A673 (cell line): ENCODE measurements at regions not wholly inside any gene's neighbourhood (a gene's known extent, or its start where the extent isn't known, plus 50 kb on each side); places are given as distances from the start of the nearest gene placed in this dataset.
A peak's percentile ranks its signal among the peaks of the same experiment; 100 is the strongest.

Experiments used
- BruUV-seq: library from RNA; stranded (reverse); fragments of 400-500 nt; replicated peaks from 2 replicates; lab custom pipeline; 2021; lab: Mats Ljungman, UMichigan
- CTCF ChIA-PET: fragments of 300-600 bp; sonication (Branson Sonifier 250); formaldehyde crosslinking; loops from one replicate; lab custom pipeline; 2022; ENCODE audit warnings: antibody characterized with exemption; lab: Charles Lee
- POLR2A ChIA-PET: fragments of 300-600 bp; sonication (Branson Sonifier 250); formaldehyde crosslinking; loops from one replicate; lab custom pipeline; 2022; ENCODE audit warnings: antibody characterized with exemption; ENCODE audit not compliant: low non-redundant PET; lab: Charles Lee
- DNase-seq: peaks from one replicate; pipeline ENCODE4 v3.0.0-alpha.2; 2015; ENCODE audit warnings: low spot score
- H3K27ac ChIP-seq: fragments of 200-600 bp; sonication (generic); 2 replicates; pipeline ENCODE4 v1.5.1; 2016; ENCODE audit warnings: mixed run types, low read depth, mild to moderate bottlenecking, mixed read lengths, antibody characterized with exemption, low read length; ENCODE audit not compliant: poor library complexity, severe bottlenecking
- H3K27me3 ChIP-seq: fragments of 200-600 bp; sonication (generic); replicated peaks from 2 replicates; pipeline ENCODE4 v1.6.1; 2017; ENCODE audit warnings: mixed run types, low read depth, mild to moderate bottlenecking, mixed read lengths, antibody characterized with exemption, low read length; ENCODE audit not compliant: insufficient read depth, poor library complexity
- H3K36me3 ChIP-seq: fragments of 200-600 bp; sonication (generic); 2 replicates; pipeline ENCODE4 v1.6.1; 2016; ENCODE audit warnings: mixed run types, mild to moderate bottlenecking, mixed read lengths, antibody characterized with exemption, low read length; ENCODE audit not compliant: insufficient read depth, poor library complexity, severe bottlenecking
- H3K4me1 ChIP-seq: fragments of 200-600 bp; sonication (generic); 2 replicates; pipeline ENCODE4 v1.6.1; 2017; ENCODE audit warnings: mixed run types, mild to moderate bottlenecking, mixed read lengths, antibody characterized with exemption, low read length; ENCODE audit not compliant: insufficient read depth, poor library complexity, severe bottlenecking
- H3K4me3 ChIP-seq: fragments of 200-600 bp; sonication (generic); 2 replicates; pipeline ENCODE4 v1.5.1; 2016; ENCODE audit warnings: low read depth, mixed run types, mild to moderate bottlenecking, mixed read lengths, low read length; ENCODE audit not compliant: poor library complexity, severe bottlenecking
- H3K9me3 ChIP-seq: fragments of 200-600 bp; sonication (generic); 2 replicates; pipeline ENCODE4 v1.6.1; 2016; ENCODE audit warnings: mixed run types, low read depth, mild to moderate bottlenecking, mixed read lengths, antibody characterized with exemption, low read length; ENCODE audit not compliant: poor library complexity, severe bottlenecking
- EZH2 ChIP-seq: fragments of 200-600 bp; sonication (generic); IDR thresholded peaks from 2 replicates; pipeline ENCODE4 v1.6.1; 2017; ENCODE audit warnings: borderline replicate concordance, low read depth, mild to moderate bottlenecking, mixed read lengths, antibody characterized with exemption, low read length; ENCODE audit not compliant: poor library complexity, severe bottlenecking
- intact Hi-C: fragments of 100-400 bp; cut with micrococcal nuclease; formaldehyde crosslinking; loops from one replicate; pipeline ENCODE4 v1.10.0; 2022; ENCODE audit not compliant: unreplicated experiment
- TF ChIP-seq, protein P1 (sequence below): fragments of 300-800, 200-600 bp; sonication (generic); conservative IDR thresholded peaks from 2 replicates; pipeline ENCODE4 v1.5.1; 2017; ENCODE audit warnings: low read depth, mild to moderate bottlenecking, antibody characterized with exemption, low read length, moderate library complexity, mixed read lengths

GRCh38 chr1:47707503-47707902 is 269.7 kb downstream of the FOXD2 start:
- BruUV-seq: no TSS peak
- intact Hi-C loops: no loop called here

DNA sequence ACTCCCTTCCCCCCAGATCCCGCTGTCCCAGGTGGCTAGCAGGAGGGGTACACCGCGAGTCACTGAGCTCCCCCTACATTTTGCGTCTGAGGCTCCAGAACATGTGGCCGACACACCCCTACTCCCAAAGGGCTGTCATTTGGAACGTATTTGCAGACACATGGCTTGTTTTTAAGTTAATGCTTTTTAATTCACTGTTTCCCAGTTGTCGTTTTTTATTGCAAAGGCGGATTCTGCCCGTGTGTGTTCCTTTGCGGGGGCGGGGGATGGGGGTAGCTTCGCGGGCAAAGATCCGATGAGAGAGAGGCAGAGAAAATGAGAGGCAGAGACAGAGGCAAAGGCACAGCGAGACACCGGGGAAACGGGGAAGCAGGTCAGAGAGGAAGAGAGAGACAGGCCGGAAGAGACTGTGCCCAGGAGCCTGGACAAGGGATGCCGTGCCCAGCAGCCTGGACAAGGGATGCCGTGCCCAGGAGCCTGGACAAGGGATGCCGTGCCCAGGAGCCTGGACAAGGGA is 270.2 kb downstream of the FOXD2 start:
- no peaks in the 10 kb centered on the region for H3K36me3 ChIP-seq
- H3K9me3 ChIP-seq: no peaks in the 10 kb centered on the region
- ChIA-PET CTCF (interaction anchor here (0.6 to 3.8 kb wide), 2 partner anchors 270 to 353 kb away, joined by 3 to 44 read pairs; partner anchors contain the start of gene FOXD2), POLR2A (no interaction called here)
- TF ChIP-seq, protein P1, sequence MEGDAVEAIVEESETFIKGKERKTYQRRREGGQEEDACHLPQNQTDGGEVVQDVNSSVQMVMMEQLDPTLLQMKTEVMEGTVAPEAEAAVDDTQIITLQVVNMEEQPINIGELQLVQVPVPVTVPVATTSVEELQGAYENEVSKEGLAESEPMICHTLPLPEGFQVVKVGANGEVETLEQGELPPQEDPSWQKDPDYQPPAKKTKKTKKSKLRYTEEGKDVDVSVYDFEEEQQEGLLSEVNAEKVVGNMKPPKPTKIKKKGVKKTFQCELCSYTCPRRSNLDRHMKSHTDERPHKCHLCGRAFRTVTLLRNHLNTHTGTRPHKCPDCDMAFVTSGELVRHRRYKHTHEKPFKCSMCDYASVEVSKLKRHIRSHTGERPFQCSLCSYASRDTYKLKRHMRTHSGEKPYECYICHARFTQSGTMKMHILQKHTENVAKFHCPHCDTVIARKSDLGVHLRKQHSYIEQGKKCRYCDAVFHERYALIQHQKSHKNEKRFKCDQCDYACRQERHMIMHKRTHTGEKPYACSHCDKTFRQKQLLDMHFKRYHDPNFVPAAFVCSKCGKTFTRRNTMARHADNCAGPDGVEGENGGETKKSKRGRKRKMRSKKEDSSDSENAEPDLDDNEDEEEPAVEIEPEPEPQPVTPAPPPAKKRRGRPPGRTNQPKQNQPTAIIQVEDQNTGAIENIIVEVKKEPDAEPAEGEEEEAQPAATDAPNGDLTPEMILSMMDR: no peak
- TF ChIP-seq EZH2: no peak
- no TSS peak for BruUV-seq
- H3K27ac ChIP-seq: no peak overlapping the region
- DNase-seq: peak; percentile 26
- H3K27me3 ChIP-seq: peaks cover 70% of the 10 kb centered on the region
- intact Hi-C loops: no loop called here
- no peak overlapping the region for H3K4me3 ChIP-seq
- peaks cover 17% of the 10 kb centered on the region for H3K4me1 ChIP-seq

More at GRCh38 chr1:47707503-47707902, 269.7 kb downstream of the FOXD2 start:
- Histone ChIP-seq H3K9me3 (no peaks in the 10 kb centered on the region), H3K27me3 (peaks cover 65% of the 10 kb centered on the region), H3K27ac (no peak overlapping the region), H3K4me3 (no peak overlapping the region), H3K36me3 (no peaks in the 10 kb centered on the region), H3K4me1 (peaks cover 17% of the 10 kb centered on the region)
- CTCF ChIA-PET: no interaction called here
- no peak for DNase-seq
- POLR2A ChIA-PET: no interaction called here
- TF ChIP-seq, protein P1: no peak
- TF ChIP-seq EZH2: no peak

DNA sequence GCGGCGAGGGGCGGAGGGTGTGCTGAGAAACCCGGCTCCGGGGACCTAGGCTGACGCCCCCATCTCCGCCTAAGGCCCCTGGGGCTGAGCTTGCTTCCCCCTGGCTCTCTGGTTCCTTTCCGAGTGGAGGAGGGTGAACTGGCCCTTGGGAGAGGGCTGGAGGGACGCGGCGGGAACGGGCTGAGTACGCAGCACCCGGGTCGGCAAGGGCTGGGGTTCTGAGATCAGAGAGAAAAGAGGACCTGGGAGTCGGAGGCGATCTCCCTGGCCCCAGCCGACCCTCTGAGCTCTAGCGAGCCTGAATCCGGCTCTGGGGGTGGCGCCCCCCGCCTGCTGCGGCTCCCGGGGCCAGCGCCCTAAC is 270.8 kb downstream of the FOXD2 start:
- Histone ChIP-seq H3K36me3 (no peaks in the 10 kb centered on the region), H3K27ac (no peak overlapping the region), H3K9me3 (no peaks in the 10 kb centered on the region), H3K4me3 (no peak overlapping the region), H3K27me3 (peaks cover 76% of the 10 kb centered on the region), H3K4me1 (peaks cover 17% of the 10 kb centered on the region)
- no peak for DNase-seq
- POLR2A ChIA-PET: no interaction called here
- intact Hi-C loops: no loop called here
- no TSS peak for BruUV-seq
- TF ChIP-seq, protein P1: no peak
- no peak for TF ChIP-seq EZH2
- CTCF ChIA-PET: interaction anchor here (0.6 to 3.8 kb wide), 4 partner anchors 18 to 353 kb away, joined by 3 to 44 read pairs (median 6); partner anchors contain the start of gene FOXD2
